ENCODE measurements at regions not wholly inside any gene's neighbourhood (a gene's known extent, or its start where the extent isn't known, plus 50 kb on each side); places are given as distances from the start of the nearest gene placed in this dataset.

GRCh38 chr9:13726746-13727145 is 447.3 kb upstream of the MPDZ start (continued):
- TF ChIP-seq HMBOX1 (IDR thresholded peaks at IDR 0.05) (no peak), CHD4 (IDR thresholded peaks at IDR 0.05; ENCODE audit: insufficient read depth, insufficient replicate concordance, low read depth, low read length, poor library complexity, severe bottlenecking) (no peak), TEAD4 (IDR thresholded peaks at IDR 0.05; ENCODE audit: low read length) (no peak), TEAD4 (CRISPR knock-in tag; IDR thresholded peaks at IDR 0.05; ENCODE audit: borderline replicate concordance) (no peak)

GRCh38 chr9:13725516-13725915 is 446.0 kb upstream of the MPDZ start:
- Histone ChIP-seq H3K4me2 (ENCODE audit: insufficient read depth, low read length) (no peak overlapping the region), H3K79me2 (ENCODE audit: control insufficient read depth, insufficient read depth, low read length) (no peaks in the 10 kb centered on the region), H3K27me3 (ENCODE audit: control insufficient read depth in 2 of 2, insufficient read depth in 2 of 2, low read length in 2 of 2) (no peaks in the 10 kb centered on the region), H2AFZ (ENCODE audit: low read depth, low read length) (no peak overlapping the region), H3K4me1 (replicated peaks in 1 of 2; ENCODE audit: control insufficient read depth in 2 of 2, insufficient read depth in 2 of 2, low read length in 2 of 2) (no peaks in the 10 kb centered on the region), H3K27ac (ENCODE audit: extremely low read depth, low read depth, low read length) (no peak overlapping the region), H3K9me3 (replicated peaks; ENCODE audit: control insufficient read depth, insufficient read depth, low read depth, low read length) (no peaks in the 10 kb centered on the region), H3K9me1 (ENCODE audit: control insufficient read depth, insufficient read depth, low read length) (no peaks in the 10 kb centered on the region), H4K20me1 (replicated peaks; ENCODE audit: control insufficient read depth, insufficient read depth, low read length) (no peaks in the 10 kb centered on the region), H3K4me3 (no peak overlapping the region), H3K9ac (ENCODE audit: insufficient read depth in 1 of 2, low read depth in 2 of 2, low read length in 2 of 2) (no peak overlapping the region), H3K36me3 (ENCODE audit: control insufficient read depth, insufficient read depth, low read length) (no peaks in the 10 kb centered on the region)
- no peak for FAIRE-seq
- intact Hi-C loops (cut with micrococcal nuclease): no loop called here
- whole genome bisulfite sequencing (ENCODE audit: insufficient coverage, low coverage, missing lambda C conversion rate): 6% methylated on average over 2 of the region's 2 CpGs
- in situ Hi-C loops (cut with MboI): no loop called here
- no peak for DNase-seq (ENCODE audit: extremely low read depth in 1 of 4, low spot score in 3 of 4)
- BruUV-seq (replicated peaks): no TSS peak
- CTCF ChIA-PET (ENCODE audit: low intra/inter-chr PET ratio): no interaction called here
- POLR2A ChIA-PET: interaction anchor here (1.2 kb wide), 1 partner anchor 22 kb away, joined by 4 read pairs; no protein-coding TSS in a partner anchor
- no peak for ATAC-seq
- TF ChIP-seq HDGF (IDR thresholded peaks at IDR 0.05) (no peak), THRAP3 (IDR thresholded peaks at IDR 0.05; ENCODE audit: borderline replicate concordance) (no peak), RUNX1 (IDR thresholded peaks at IDR 0.05; ENCODE audit: low read depth) (no peak), MAFK (IDR thresholded peaks at IDR 0.05; ENCODE audit: low read length) (no peak), ZNF24 (IDR thresholded peaks at IDR 0.05) (no peak), POLR2B (IDR thresholded peaks at IDR 0.05; ENCODE audit: low read depth, partially characterized antibody) (no peak), RERE (CRISPR knock-in tag; IDR thresholded peaks at IDR 0.05; ENCODE audit: borderline replicate concordance) (no peak), HEY1 (CRISPR knock-in tag; IDR thresholded peaks at IDR 0.05; ENCODE audit: borderline replicate concordance) (no peak), CREM (IDR thresholded peaks at IDR 0.05; ENCODE audit: low read depth) (no peak), ADNP (tag; IDR thresholded peaks at IDR 0.05) (no peak), ILF3 (IDR thresholded peaks at IDR 0.05; ENCODE audit: borderline replicate concordance) (no peak), RB1 (IDR thresholded peaks at IDR 0.05; ENCODE audit: low read depth) (no peak), ZNF584 (CRISPR knock-in tag; IDR thresholded peaks at IDR 0.05; ENCODE audit: low read depth) (no peak)

Measured in K562 (cell line).